Thoracic aorta (tissue), 2 donors: ENCODE measurements at regions not wholly inside any gene's neighbourhood (a gene's known extent, or its start where the extent isn't known, plus 50 kb on each side); places are given as distances from the start of the nearest gene placed in this dataset.

Source experiments
- ATAC-seq: fragments of 150-250 bp; one replicate; pipeline ENCODE4 v1.8.0; 2017; ENCODE audit warnings: low read depth; ENCODE audit not compliant: insufficient number of reproducible peaks, low FRiP score
- DNase-seq: peaks from one replicate; pipeline ENCODE4 v3.0.0-alpha.2; 2020; ENCODE audit warnings: low spot score
- H3K27ac ChIP-seq, 2 donors: fragments of 200-600 bp; sonication (generic); 1 replicate in 1 of 2; 2 replicates in 1 of 2; pipeline ENCODE4 v1.5.1; 2016; ENCODE audit warnings: mild to moderate bottlenecking in 2 of 2, moderate library complexity in 2 of 2
- H3K27me3 ChIP-seq: fragments of 200-600 bp; sonication (generic); replicated peaks from 2 replicates; pipeline ENCODE4 v1.6.0; 2016; ENCODE audit warnings: mild to moderate bottlenecking; ENCODE audit not compliant: insufficient read depth
- H3K36me3 ChIP-seq: fragments of 200-600 bp; sonication (generic); one replicate; pipeline ENCODE4 v1.5.1; 2016
- H3K4me1 ChIP-seq, 2 donors: fragments of 200-600 bp; sonication (generic); 1 replicate in 1 of 2; 2 replicates in 1 of 2; pipeline versions ENCODE4 v1.5.1 to v1.6.0; 2016; ENCODE audit warnings: low read depth in 2 of 2, mild to moderate bottlenecking in 1 of 2; ENCODE audit not compliant: control insufficient read depth in 1 of 2
- H3K4me3 ChIP-seq: fragments of 200-600 bp; sonication (generic); 2 replicates; pipeline ENCODE4 v1.5.1; 2016; ENCODE audit warnings: mild to moderate bottlenecking
- H3K9me3 ChIP-seq: fragments of 200-600 bp; sonication (generic); 2 replicates; pipeline ENCODE4 v1.5.1; 2016
- TF ChIP-seq, protein P1 (sequence below): fragments of 200-600 bp; sonication (generic); IDR thresholded peaks from one replicate; pipeline ENCODE4 v1.5.1; 2019; ENCODE audit warnings: antibody characterized with exemption

GRCh38 chr15:58257776-58258325 is 119.7 kb downstream of the AQP9 start:
- no peak overlapping the region for H3K4me3 ChIP-seq
- no peaks in the 10 kb centered on the region for H3K4me1 ChIP-seq
- DNase-seq, result no peak
- H3K36me3 ChIP-seq, result no peaks in the 10 kb centered on the region
- TF ChIP-seq, protein P1, sequence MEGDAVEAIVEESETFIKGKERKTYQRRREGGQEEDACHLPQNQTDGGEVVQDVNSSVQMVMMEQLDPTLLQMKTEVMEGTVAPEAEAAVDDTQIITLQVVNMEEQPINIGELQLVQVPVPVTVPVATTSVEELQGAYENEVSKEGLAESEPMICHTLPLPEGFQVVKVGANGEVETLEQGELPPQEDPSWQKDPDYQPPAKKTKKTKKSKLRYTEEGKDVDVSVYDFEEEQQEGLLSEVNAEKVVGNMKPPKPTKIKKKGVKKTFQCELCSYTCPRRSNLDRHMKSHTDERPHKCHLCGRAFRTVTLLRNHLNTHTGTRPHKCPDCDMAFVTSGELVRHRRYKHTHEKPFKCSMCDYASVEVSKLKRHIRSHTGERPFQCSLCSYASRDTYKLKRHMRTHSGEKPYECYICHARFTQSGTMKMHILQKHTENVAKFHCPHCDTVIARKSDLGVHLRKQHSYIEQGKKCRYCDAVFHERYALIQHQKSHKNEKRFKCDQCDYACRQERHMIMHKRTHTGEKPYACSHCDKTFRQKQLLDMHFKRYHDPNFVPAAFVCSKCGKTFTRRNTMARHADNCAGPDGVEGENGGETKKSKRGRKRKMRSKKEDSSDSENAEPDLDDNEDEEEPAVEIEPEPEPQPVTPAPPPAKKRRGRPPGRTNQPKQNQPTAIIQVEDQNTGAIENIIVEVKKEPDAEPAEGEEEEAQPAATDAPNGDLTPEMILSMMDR, result no peak
- H3K9me3 ChIP-seq, result no peaks in the 10 kb centered on the region
- no peak overlapping the region for H3K27ac ChIP-seq
- H3K27me3 ChIP-seq, result no peaks in the 10 kb centered on the region
- no peak for ATAC-seq

DNA sequence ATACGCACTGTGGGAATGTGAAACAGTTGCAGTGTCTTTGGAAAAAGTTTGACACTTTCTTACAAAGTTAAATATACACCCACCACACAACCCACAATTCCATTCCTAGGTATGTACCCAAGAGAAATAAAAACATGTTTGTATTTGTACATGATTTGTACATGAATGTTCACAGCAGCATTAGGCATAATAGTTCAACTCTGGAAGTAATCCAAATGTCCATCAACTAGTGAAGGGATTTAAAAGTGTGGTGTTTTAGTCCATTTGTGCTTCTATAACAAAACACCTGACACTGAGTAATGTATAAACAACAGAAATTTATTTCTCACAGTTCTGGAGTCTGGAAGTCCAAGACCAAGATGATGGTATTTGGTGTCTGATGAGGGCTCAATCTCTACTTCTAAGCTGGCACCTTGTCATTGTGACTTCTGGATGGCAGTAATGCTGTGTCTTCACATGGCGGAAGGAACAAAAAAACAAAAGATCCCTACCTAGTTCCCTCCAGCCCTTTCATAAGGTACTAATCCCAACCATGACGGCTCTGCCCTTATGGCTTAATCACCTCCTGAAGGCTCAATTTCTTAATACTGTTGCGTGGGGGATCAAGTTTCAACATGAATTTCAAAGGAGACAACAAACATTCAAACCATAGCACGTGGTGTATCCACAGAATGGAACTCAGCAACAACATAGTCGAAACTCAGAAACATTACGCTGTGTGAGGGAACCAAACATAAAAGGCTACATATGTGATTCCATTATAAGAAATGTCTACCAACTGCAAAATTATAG is 120.5 kb downstream of the AQP9 start:
- no peaks in the 10 kb centered on the region for H3K27me3 ChIP-seq
- H3K36me3 ChIP-seq, result no peaks in the 10 kb centered on the region
- no peak for DNase-seq
- no peak overlapping the region for H3K4me3 ChIP-seq
- no peaks in the 10 kb centered on the region for H3K4me1 ChIP-seq
- H3K9me3 ChIP-seq, result no peaks in the 10 kb centered on the region
- H3K27ac ChIP-seq, result no peak overlapping the region
- TF ChIP-seq, protein P1, result no peak
- no peak for ATAC-seq

DNA sequence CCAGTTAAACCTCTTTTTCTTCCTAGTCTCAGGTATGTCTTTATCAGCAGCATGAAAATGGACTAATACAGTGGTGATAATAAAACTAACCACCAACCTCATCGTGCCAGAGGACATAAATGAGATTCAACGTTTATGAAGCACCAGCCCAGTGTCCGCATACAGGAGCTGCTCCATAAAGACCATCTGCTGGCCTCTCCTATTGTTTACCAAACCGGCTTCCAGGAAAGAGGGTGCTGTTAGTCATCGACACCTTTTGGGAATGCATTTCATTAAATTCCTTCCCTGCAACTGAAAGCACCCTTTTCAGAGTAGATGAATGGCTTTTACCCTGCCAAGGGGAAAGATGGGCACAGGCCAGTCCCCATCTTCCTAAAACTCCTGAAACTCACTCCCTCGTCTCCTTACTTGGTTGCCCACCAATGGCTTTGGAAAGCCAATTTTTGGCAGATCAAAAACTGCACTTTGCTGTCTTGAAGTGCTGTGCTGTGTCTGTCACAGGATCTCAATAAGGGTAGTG is 122.1 kb downstream of the AQP9 start:
- Histone ChIP-seq H3K9me3 (no peaks in the 10 kb centered on the region), H3K36me3 (no peaks in the 10 kb centered on the region), H3K4me3 (no peak overlapping the region), H3K27ac (no peak overlapping the region), H3K4me1 (no peaks in the 10 kb centered on the region), H3K27me3 (no peaks in the 10 kb centered on the region)
- DNase-seq, result no peak
- TF ChIP-seq, protein P1, result no peak
- no peak for ATAC-seq

GRCh38 chr15:58260725-58261267 is 122.6 kb downstream of the AQP9 start:
- ATAC-seq (no peak), DNase-seq (no peak)
- Histone ChIP-seq H3K27ac (no peak overlapping the region), H3K4me3 (no peak overlapping the region), H3K9me3 (no peaks in the 10 kb centered on the region), H3K27me3 (no peaks in the 10 kb centered on the region), H3K4me1 (no peaks in the 10 kb centered on the region), H3K36me3 (no peaks in the 10 kb centered on the region)
- TF ChIP-seq, protein P1, result no peak

DNA sequence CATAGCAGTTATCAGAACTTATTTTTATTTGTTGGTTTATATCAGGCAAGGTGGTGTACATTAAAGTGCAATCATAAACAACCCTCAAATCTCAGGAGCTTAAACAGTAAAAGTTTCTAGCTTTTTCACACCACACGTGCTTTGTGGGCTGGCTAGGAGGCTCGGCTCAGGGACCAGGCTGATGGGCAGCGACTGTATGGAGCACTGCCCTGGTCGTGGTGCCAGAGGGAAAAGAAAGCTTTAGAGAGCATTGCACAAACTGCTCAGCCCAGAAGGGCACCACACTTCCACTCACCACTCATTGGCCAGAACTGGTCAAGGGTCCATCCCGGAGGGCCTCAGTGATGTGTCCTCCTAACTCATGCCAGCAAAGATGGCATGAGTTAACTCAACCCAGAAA is 123.2 kb downstream of the AQP9 start:
- TF ChIP-seq, protein P1, result no peak
- DNase-seq, result no peak
- Histone ChIP-seq H3K9me3 (no peaks in the 10 kb centered on the region), H3K4me3 (no peak overlapping the region), H3K27me3 (no peaks in the 10 kb centered on the region), H3K27ac (no peak overlapping the region), H3K4me1 (no peaks in the 10 kb centered on the region), H3K36me3 (no peaks in the 10 kb centered on the region)
- no peak for ATAC-seq
